ENCODE measurements at regions not wholly inside any gene's neighbourhood (a gene's known extent, or its start where the extent isn't known, plus 50 kb on each side); places are given as distances from the start of the nearest gene placed in this dataset.
"Not testable (repeated sequence)": the region's sequence is repeated elsewhere in the genome, so short reads cannot be mapped to it uniquely, and the experiment has no call there.

GRCh38 chr5:42241636-42242035 is 181.6 kb upstream of the GHR start:
- DNase-seq = no peak

- no peak for DNase-seq
Observed at GRCh38 chr5:42242210-42242609, 181.0 kb upstream of the GHR start.

GRCh38 chr5:42242881-42243485 is 180.3 kb upstream of the GHR start:
- no peak for DNase-seq

GRCh38 chr5:42252306-42252705 is 170.9 kb upstream of the GHR start:
- no peak for DNase-seq

- not testable (repeated sequence) for DNase-seq
Observed at GRCh38 chr5:42259914-42260313, 163.3 kb upstream of the GHR start.

- DNase-seq = no peak
Observed at GRCh38 chr5:42267091-42267490, 156.1 kb upstream of the GHR start.

- not testable (repeated sequence) for DNase-seq
Observed at GRCh38 chr5:42268170-42268569, 155.1 kb upstream of the GHR start.

GRCh38 chr5:42268630-42269029 is 154.6 kb upstream of the GHR start:
- DNase-seq = no peak

- no peak for DNase-seq
Observed at GRCh38 chr5:42270771-42271170, 152.5 kb upstream of the GHR start.

- no peak for DNase-seq
Observed at GRCh38 chr5:42274913-42275312, 148.3 kb upstream of the GHR start.

GRCh38 chr5:42277293-42277692 is 145.9 kb upstream of the GHR start:
- no peak for DNase-seq

GRCh38 chr5:42284584-42284983 is 138.7 kb upstream of the GHR start:
- DNase-seq = no peak

- no peak for DNase-seq
Observed at GRCh38 chr5:42285230-42285629, 138.0 kb upstream of the GHR start.

GRCh38 chr5:42300496-42300895 is 122.7 kb upstream of the GHR start:
- DNase-seq = no peak

- DNase-seq = no peak
Observed at GRCh38 chr5:42301349-42301748, 121.9 kb upstream of the GHR start.

GRCh38 chr5:42302186-42302585 is 121.1 kb upstream of the GHR start:
- no peak for DNase-seq

- no peak for DNase-seq
Observed at GRCh38 chr5:42306287-42306686, 117.0 kb upstream of the GHR start.

- DNase-seq = no peak
Observed at GRCh38 chr5:42309865-42310264, 113.4 kb upstream of the GHR start.

- no peak for DNase-seq
Observed at GRCh38 chr5:42315214-42315613, 108.0 kb upstream of the GHR start.

- no peak for DNase-seq
Observed at GRCh38 chr5:42317575-42317974, 105.7 kb upstream of the GHR start.

- DNase-seq = not testable (repeated sequence)
Observed at GRCh38 chr5:42319546-42319945, 103.7 kb upstream of the GHR start.

GRCh38 chr5:42321785-42322184 is 101.5 kb upstream of the GHR start:
- DNase-seq = no peak

- DNase-seq = no peak
Observed at GRCh38 chr5:42337143-42337542, 86.1 kb upstream of the GHR start.

GRCh38 chr5:42337607-42338006 is 85.6 kb upstream of the GHR start:
- DNase-seq = no peak

All from hypothalamus (tissue), 51 donors.